SK-N-SH (cell line): ENCODE measurements at regions not wholly inside any gene's neighbourhood (a gene's known extent, or its start where the extent isn't known, plus 50 kb on each side); places are given as distances from the start of the nearest gene placed in this dataset.

Experiments
- CTCF ChIA-PET: fragments of 300-600, 350-600 bp; formaldehyde crosslinking; extraction: SDS; loops from one replicate; lab custom pipeline; 2021; lab: Yijun Ruan, JAX
- POLR2A ChIA-PET: fragments of 350-600 bp; sonication (Branson Sonifier 250); formaldehyde crosslinking; extraction: SDS; loops from one replicate; lab custom pipeline; 2020; ENCODE audit warnings: antibody characterized with exemption, inconsistent platforms; lab: Yijun Ruan, JAX
- DNase-seq: peaks from one replicate; pipeline ENCODE4 v3.0.0; 2012
- H2AFZ ChIP-seq: fragments of 200-600 bp; sonication (generic); 2 replicates; pipeline ENCODE4 v1.8.1; 2016; ENCODE audit warnings: antibody characterized with exemption, mild to moderate bottlenecking, low read depth
- H3F3A ChIP-seq: fragments of 200-600 bp; sonication (generic); replicated peaks from 2 replicates; pipeline ENCODE3; 2016; ENCODE audit warnings: antibody characterized with exemption, mild to moderate bottlenecking; ENCODE audit not compliant: insufficient read depth
- H3K27ac ChIP-seq, 2 experiments: fragments of 200-500 bp in 1 of 2; fragments of 200-600 bp in 1 of 2; sonication (Bioruptor generic) in 1 of 2; sonication (generic), shearing (Covaris generic) in 1 of 2; 2 replicates each; pipeline versions ENCODE4 v1.5.1 to v1.6.1; 2014 to 2016; ENCODE audit warnings: low read depth in 2 of 2, inconsistent platforms in 1 of 2, low read length in 1 of 2, mild to moderate bottlenecking in 1 of 2, mixed read lengths in 1 of 2
- H3K27me3 ChIP-seq: fragments of 200-600 bp; sonication (generic), shearing (Covaris generic); 2 replicates; pipeline ENCODE4 v1.6.1; 2016; ENCODE audit warnings: mixed run types; ENCODE audit not compliant: insufficient read depth
- H3K36me3 ChIP-seq, 2 experiments: fragments of 200-500 bp in 1 of 2; fragments of 200-600 bp in 1 of 2; sonication (Bioruptor generic) in 1 of 2; sonication (generic) in 1 of 2; replicated peaks in 1 of 2; 2 replicates each; pipeline versions ENCODE3 to v1.5.1; 2014 to 2016; ENCODE audit warnings: low read length in 1 of 2, mild to moderate bottlenecking in 1 of 2; ENCODE audit not compliant: insufficient read depth in 2 of 2, control insufficient read depth in 1 of 2
- H3K4me1 ChIP-seq, 2 experiments: fragments of 200-500 bp in 1 of 2; fragments of 200-600 bp in 1 of 2; sonication (Bioruptor generic) in 1 of 2; sonication (generic), shearing (Covaris generic) in 1 of 2; 2 replicates each; pipeline versions ENCODE4 v1.5.1 to v1.6.1; 2014 to 2016; ENCODE audit warnings: low read depth in 1 of 2, low read length in 1 of 2, mixed run types in 1 of 2; ENCODE audit not compliant: insufficient read depth in 2 of 2, control insufficient read depth in 1 of 2
- H3K4me2 ChIP-seq: fragments of 200-600 bp; sonication (generic), shearing (Covaris generic); 2 replicates; pipeline ENCODE4 v1.6.1; 2017; ENCODE audit warnings: mixed run types
- H3K4me3 ChIP-seq, 2 experiments: fragments of 200-500 bp in 1 of 2; fragments of 200-600 bp in 1 of 2; sonication (Bioruptor generic) in 1 of 2; sonication (generic), shearing (Covaris generic) in 1 of 2; 2 replicates each; pipeline versions ENCODE4 v1.5.1 to v1.8.1; 2014 to 2016; ENCODE audit warnings: low read depth in 2 of 2, inconsistent platforms in 1 of 2, low read length in 1 of 2, mild to moderate bottlenecking in 1 of 2, mixed read lengths in 1 of 2, moderate library complexity in 1 of 2
- H3K79me2 ChIP-seq: fragments of 200-600 bp; sonication (generic); 2 replicates; pipeline ENCODE4 v1.8.1; 2017; ENCODE audit warnings: mild to moderate bottlenecking; ENCODE audit not compliant: insufficient read depth
- H3K9ac ChIP-seq: fragments of 200-600 bp; sonication (generic); 2 replicates; pipeline ENCODE4 v1.6.1; 2017; ENCODE audit warnings: mixed run types
- H3K9me2 ChIP-seq: fragments of 200-600 bp; sonication (generic); 2 replicates; pipeline ENCODE4 v1.6.1; 2017; ENCODE audit warnings: mixed run types
- H3K9me3 ChIP-seq: fragments of 200-600 bp; sonication (generic); 2 replicates; pipeline ENCODE4 v1.6.1; 2017; ENCODE audit warnings: mixed run types, mild to moderate bottlenecking, moderate library complexity
- H4K20me1 ChIP-seq: fragments of 200-600 bp; sonication (generic); 2 replicates; pipeline ENCODE4 v1.6.1; 2017; ENCODE audit warnings: mild to moderate bottlenecking, mixed run types; ENCODE audit not compliant: insufficient read depth
- CHD2 ChIP-seq: fragments of 150-350 bp; IDR thresholded peaks from 2 replicates; pipeline ENCODE4 v1.6.1; 2018; ENCODE audit warnings: low read length; ENCODE audit not compliant: partially characterized antibody
- ELF1 ChIP-seq: IDR thresholded peaks from 2 replicates; pipeline ENCODE4 v1.4.0; 2012
- EP300 ChIP-seq, 2 experiments: IDR thresholded peaks; 2 replicates each; pipeline versions ENCODE4 v1.4.0 to v1.6.1; 2012; ENCODE audit warnings: borderline replicate concordance in 1 of 2, low read depth in 1 of 2, low read length in 1 of 2
- FOSL2 ChIP-seq: IDR thresholded peaks from 2 replicates; pipeline ENCODE4 v1.4.0; 2012; ENCODE audit warnings: low read depth, mild to moderate bottlenecking, moderate library complexity, borderline replicate concordance
- FOXJ3 ChIP-seq: sonication (generic); formaldehyde crosslinking; IDR thresholded peaks from 2 replicates; pipeline ENCODE4 v1.5.1; 2020; ENCODE audit warnings: mild to moderate bottlenecking, missing genetic modification reagents
- FOXM1 ChIP-seq: IDR thresholded peaks from 2 replicates; pipeline ENCODE4 v1.4.0; 2012; ENCODE audit warnings: low read depth, mild to moderate bottlenecking
- GABPA ChIP-seq: IDR thresholded peaks from 2 replicates; pipeline ENCODE4 v1.4.0; 2012; ENCODE audit warnings: low read depth, mild to moderate bottlenecking
- MXI1 ChIP-seq: IDR thresholded peaks from 2 replicates; pipeline ENCODE4 v1.6.1; 2012; ENCODE audit warnings: mild to moderate bottlenecking, low read depth, low read length, improper control_type of control experiment
- NFIC ChIP-seq: IDR thresholded peaks from 2 replicates; pipeline ENCODE4 v1.4.0; 2012; ENCODE audit warnings: borderline replicate concordance
- POLR2AphosphoS5 ChIP-seq: IDR thresholded peaks from 2 replicates; pipeline ENCODE4 v1.6.1; 2012; ENCODE audit warnings: low read depth, low read length
- RAD21 ChIP-seq: IDR thresholded peaks from 2 replicates; pipeline ENCODE4 v1.6.1; 2012; ENCODE audit warnings: mild to moderate bottlenecking, low read length
- RCOR1 ChIP-seq: fragments of 150-350 bp; IDR thresholded peaks from 2 replicates; pipeline ENCODE4 v1.6.1; 2017; ENCODE audit warnings: antibody characterized with exemption, low read length
- RFX5 ChIP-seq: IDR thresholded peaks from 2 replicates; pipeline ENCODE4 v1.6.1; 2012; ENCODE audit warnings: mild to moderate bottlenecking, improper control_type of control experiment, low read length
- RXRA ChIP-seq: IDR thresholded peaks from 2 replicates; pipeline ENCODE4 v1.4.0; 2012; ENCODE audit warnings: low read depth, mild to moderate bottlenecking, borderline replicate concordance
- TCF12 ChIP-seq: IDR thresholded peaks from 2 replicates; pipeline ENCODE4 v1.4.0; 2012
- WGBS: methylation state at CpG from one replicate; pipeline ENCODE4 v1.1.6; 2017; ENCODE audit warnings: low lambda C conversion rate; 5-methylcytosine and 5-hydroxymethylcytosine counted together
- TF ChIP-seq, protein P1 (sequence below): IDR thresholded peaks from 2 replicates; pipeline ENCODE4 v1.4.0; 2012; ENCODE audit warnings: low read depth, borderline replicate concordance
- TF ChIP-seq, protein P2 (sequence below): IDR thresholded peaks from 2 replicates; pipeline ENCODE4; 2012
- TF ChIP-seq, protein P3 (sequence below): fragments of 150-350 bp; IDR thresholded peaks from 2 replicates; pipeline ENCODE4 v1.6.1; 2017; ENCODE audit warnings: antibody characterized with exemption, low read length, low read depth, borderline replicate concordance
- TF ChIP-seq, protein P4 (sequence below): fragments of 150-350 bp; IDR thresholded peaks from 2 replicates; pipeline ENCODE4 v1.6.1; 2016; ENCODE audit warnings: mild to moderate bottlenecking, low read depth, low read length
- TF ChIP-seq, protein P5 (sequence below): IDR thresholded peaks from 2 replicates; pipeline ENCODE4 v1.6.1; 2012; ENCODE audit warnings: mild to moderate bottlenecking, low read depth, low read length, moderate library complexity

DNA sequence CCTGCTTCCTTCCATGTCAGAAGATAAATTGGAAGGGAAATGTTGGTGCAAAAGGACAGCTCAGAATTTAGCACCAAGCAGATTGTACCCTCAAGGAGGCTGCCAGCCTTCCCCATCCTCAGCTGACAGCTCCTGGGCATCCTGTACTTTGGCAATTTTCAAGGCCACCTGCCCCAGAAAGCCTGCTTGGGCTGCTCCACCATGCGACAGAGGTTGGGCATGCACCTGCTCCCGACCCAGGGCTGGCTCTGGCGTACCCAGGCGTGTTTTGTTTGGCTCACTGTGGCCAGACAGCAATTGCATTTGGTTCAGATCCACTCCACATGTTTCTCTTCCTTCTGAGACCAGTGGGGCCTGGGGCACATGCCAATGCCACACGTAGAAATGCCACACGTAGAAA, 547.8 kb downstream of the NPHP4 start:
- CTCF ChIA-PET, result no interaction called here
- H3K9me3 ChIP-seq, result no peaks in the 10 kb centered on the region
- no peaks in the 10 kb centered on the region for H3K36me3 ChIP-seq
- no peaks in the 10 kb centered on the region for H3K79me2 ChIP-seq
- no peak for DNase-seq
- H3K27me3 ChIP-seq, result no peaks in the 10 kb centered on the region
- no peak overlapping the region for H3K4me2 ChIP-seq
- WGBS, result 21% methylated on average over 5 of the region's 6 CpGs
- no peaks in the 10 kb centered on the region for H4K20me1 ChIP-seq
- H2AFZ ChIP-seq, result no peak overlapping the region
- no peaks in the 10 kb centered on the region for H3K9me2 ChIP-seq
- H3K27ac ChIP-seq, result no peak overlapping the region
- H3K4me3 ChIP-seq, result no peak overlapping the region
- TF ChIP-seq GABPA (no peak), ELF1 (no peak), RXRA (no peak), FOSL2 (no peak), RCOR1 (no peak), MXI1 (no peak), EP300 (IDR thresholded peaks at IDR 0.05; ENCODE audit: borderline replicate concordance in 1 of 2, low read depth in 1 of 2, low read length in 1 of 2) (no peak), RAD21 (no peak), POLR2AphosphoS5 (no peak), NFIC (no peak), TCF12 (no peak), FOXJ3 (CRISPR knock-in tag) (no peak), CHD2 (no peak), RFX5 (no peak), FOXM1 (no peak)
- TF ChIP-seq, protein P1, sequence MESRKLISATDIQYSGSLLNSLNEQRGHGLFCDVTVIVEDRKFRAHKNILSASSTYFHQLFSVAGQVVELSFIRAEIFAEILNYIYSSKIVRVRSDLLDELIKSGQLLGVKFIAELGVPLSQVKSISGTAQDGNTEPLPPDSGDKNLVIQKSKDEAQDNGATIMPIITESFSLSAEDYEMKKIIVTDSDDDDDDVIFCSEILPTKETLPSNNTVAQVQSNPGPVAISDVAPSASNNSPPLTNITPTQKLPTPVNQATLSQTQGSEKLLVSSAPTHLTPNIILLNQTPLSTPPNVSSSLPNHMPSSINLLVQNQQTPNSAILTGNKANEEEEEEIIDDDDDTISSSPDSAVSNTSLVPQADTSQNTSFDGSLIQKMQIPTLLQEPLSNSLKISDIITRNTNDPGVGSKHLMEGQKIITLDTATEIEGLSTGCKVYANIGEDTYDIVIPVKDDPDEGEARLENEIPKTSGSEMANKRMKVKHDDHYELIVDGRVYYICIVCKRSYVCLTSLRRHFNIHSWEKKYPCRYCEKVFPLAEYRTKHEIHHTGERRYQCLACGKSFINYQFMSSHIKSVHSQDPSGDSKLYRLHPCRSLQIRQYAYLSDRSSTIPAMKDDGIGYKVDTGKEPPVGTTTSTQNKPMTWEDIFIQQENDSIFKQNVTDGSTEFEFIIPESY, result no peak
- TF ChIP-seq, protein P2, sequence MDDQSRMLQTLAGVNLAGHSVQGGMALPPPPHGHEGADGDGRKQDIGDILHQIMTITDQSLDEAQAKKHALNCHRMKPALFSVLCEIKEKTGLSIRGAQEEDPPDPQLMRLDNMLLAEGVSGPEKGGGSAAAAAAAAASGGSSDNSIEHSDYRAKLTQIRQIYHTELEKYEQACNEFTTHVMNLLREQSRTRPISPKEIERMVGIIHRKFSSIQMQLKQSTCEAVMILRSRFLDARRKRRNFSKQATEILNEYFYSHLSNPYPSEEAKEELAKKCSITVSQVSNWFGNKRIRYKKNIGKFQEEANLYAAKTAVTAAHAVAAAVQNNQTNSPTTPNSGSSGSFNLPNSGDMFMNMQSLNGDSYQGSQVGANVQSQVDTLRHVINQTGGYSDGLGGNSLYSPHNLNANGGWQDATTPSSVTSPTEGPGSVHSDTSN, result no peak
- TF ChIP-seq, protein P3, sequence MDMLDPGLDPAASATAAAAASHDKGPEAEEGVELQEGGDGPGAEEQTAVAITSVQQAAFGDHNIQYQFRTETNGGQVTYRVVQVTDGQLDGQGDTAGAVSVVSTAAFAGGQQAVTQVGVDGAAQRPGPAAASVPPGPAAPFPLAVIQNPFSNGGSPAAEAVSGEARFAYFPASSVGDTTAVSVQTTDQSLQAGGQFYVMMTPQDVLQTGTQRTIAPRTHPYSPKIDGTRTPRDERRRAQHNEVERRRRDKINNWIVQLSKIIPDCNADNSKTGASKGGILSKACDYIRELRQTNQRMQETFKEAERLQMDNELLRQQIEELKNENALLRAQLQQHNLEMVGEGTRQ, result no peak
- TF ChIP-seq, protein P4, sequence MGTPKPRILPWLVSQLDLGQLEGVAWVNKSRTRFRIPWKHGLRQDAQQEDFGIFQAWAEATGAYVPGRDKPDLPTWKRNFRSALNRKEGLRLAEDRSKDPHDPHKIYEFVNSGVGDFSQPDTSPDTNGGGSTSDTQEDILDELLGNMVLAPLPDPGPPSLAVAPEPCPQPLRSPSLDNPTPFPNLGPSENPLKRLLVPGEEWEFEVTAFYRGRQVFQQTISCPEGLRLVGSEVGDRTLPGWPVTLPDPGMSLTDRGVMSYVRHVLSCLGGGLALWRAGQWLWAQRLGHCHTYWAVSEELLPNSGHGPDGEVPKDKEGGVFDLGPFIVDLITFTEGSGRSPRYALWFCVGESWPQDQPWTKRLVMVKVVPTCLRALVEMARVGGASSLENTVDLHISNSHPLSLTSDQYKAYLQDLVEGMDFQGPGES, result no peak
- TF ChIP-seq, protein P5, sequence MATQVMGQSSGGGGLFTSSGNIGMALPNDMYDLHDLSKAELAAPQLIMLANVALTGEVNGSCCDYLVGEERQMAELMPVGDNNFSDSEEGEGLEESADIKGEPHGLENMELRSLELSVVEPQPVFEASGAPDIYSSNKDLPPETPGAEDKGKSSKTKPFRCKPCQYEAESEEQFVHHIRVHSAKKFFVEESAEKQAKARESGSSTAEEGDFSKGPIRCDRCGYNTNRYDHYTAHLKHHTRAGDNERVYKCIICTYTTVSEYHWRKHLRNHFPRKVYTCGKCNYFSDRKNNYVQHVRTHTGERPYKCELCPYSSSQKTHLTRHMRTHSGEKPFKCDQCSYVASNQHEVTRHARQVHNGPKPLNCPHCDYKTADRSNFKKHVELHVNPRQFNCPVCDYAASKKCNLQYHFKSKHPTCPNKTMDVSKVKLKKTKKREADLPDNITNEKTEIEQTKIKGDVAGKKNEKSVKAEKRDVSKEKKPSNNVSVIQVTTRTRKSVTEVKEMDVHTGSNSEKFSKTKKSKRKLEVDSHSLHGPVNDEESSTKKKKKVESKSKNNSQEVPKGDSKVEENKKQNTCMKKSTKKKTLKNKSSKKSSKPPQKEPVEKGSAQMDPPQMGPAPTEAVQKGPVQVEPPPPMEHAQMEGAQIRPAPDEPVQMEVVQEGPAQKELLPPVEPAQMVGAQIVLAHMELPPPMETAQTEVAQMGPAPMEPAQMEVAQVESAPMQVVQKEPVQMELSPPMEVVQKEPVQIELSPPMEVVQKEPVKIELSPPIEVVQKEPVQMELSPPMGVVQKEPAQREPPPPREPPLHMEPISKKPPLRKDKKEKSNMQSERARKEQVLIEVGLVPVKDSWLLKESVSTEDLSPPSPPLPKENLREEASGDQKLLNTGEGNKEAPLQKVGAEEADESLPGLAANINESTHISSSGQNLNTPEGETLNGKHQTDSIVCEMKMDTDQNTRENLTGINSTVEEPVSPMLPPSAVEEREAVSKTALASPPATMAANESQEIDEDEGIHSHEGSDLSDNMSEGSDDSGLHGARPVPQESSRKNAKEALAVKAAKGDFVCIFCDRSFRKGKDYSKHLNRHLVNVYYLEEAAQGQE, result no peak
- peaks cover 0 to 14% of the 10 kb centered on the region in 2 experiments; a peak in 1 of 4 replicates for H3K4me1 ChIP-seq
- H3F3A ChIP-seq, result no peaks in the 10 kb centered on the region
- H3K9ac ChIP-seq, result no peak overlapping the region
- POLR2A ChIA-PET, result no interaction called here
